ENCODE measurements at regions not wholly inside any gene's neighbourhood (a gene's known extent, or its start where the extent isn't known, plus 50 kb on each side); places are given as distances from the start of the nearest gene placed in this dataset.
"Not testable (repeated sequence)": the region's sequence is repeated elsewhere in the genome, so short reads cannot be mapped to it uniquely, and the experiment has no call there.

DNA sequence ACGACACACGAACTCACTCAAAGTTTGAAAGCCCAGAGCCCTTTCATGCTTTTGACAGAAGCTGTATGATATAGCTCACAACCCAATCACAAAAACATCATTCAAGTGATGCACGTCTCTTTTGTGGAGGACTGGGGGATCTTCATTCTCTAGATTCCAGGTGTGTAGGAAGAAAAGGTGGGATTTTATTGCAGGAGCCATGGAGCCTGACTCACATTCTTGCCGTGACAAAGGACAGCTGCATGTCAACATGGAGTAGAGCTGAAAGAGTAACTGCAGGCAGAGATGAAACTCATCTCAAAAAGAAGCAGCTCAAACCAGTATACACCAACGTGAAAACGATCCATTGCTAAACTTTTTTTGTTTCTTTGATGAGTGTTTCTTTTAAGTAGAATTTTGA is 50.9 kb upstream of the PDE1A start:
- intact Hi-C loops (cut with DNase I): no loop called here
- no peak for ATAC-seq
- DNase-seq (ENCODE audit: missing footprints): no peak

DNA sequence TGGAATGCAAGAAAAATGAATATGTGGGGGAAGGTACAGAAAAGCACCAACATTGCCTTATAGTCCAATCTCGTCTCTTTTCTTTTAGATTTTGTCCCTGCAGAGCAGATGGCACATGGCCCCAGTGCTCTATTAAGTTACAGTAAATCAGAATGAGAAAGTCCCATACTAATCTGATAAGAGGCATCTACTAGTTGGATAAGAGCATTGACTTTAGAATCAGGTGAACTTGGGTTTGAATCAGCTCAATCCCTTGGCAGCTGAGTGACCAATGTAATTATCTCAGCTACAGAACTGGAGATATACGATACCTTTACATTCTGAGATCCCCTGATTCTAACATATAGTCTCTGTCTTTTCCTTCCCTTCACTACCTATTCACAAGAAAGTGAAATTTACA is 54.8 kb upstream of the PDE1A start:
- intact Hi-C loops (cut with DNase I): no loop called here
- DNase-seq (ENCODE audit: missing footprints) (no peak), ATAC-seq (no peak)

- ATAC-seq: no peak
- intact Hi-C loops (cut with DNase I): no loop called here
- DNase-seq (ENCODE audit: missing footprints): no peak
Measured at GRCh38 chr2:182482511-182482910, 55.7 kb upstream of the PDE1A start.

- DNase-seq (ENCODE audit: missing footprints) (no peak), ATAC-seq (no peak)
- intact Hi-C loops (cut with DNase I): no loop called here
Measured at GRCh38 chr2:182496596-182496995, 69.8 kb upstream of the PDE1A start.

GRCh38 chr2:182499706-182500470 is 73.1 kb upstream of the PDE1A start:
- DNase-seq (ENCODE audit: missing footprints): no peak
- intact Hi-C loops (cut with DNase I): no loop called here
- no peak for ATAC-seq

DNA sequence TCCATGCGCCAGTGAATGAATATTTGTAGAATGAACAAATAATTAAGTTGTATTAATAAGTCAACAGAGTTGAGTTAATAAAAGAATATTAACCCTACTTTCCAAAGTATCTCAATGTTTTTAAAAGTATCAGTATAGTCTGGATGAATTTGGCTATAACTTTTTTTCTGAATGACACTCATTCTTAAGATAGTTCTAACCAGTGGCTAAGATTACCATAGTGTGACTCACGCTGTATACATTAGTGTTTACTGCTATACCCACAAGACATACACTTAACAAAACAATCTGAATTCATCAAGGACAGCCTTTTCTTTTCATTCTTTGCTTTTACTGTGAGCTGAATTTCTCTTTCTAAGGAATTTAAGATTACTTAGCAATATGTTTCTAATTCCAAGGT is 77.0 kb upstream of the PDE1A start:
- intact Hi-C loops (cut with DNase I): no loop called here
- no peak for ATAC-seq
- no peak for DNase-seq (ENCODE audit: missing footprints)

GRCh38 chr2:182504903-182505302 is 78.1 kb upstream of the PDE1A start:
- ATAC-seq: peak; percentile 95
- intact Hi-C loops (cut with DNase I): no loop called here
- DNase-seq (ENCODE audit: missing footprints): no peak

- ATAC-seq (no peak), DNase-seq (ENCODE audit: missing footprints) (no peak)
- intact Hi-C loops (cut with DNase I): no loop called here
Measured at GRCh38 chr2:182506606-182507005, 79.8 kb upstream of the PDE1A start.

GRCh38 chr2:182508583-182508982 is 81.7 kb upstream of the PDE1A start:
- intact Hi-C loops (cut with DNase I); ATAC-seq; DNase-seq (ENCODE audit: missing footprints): not testable (repeated sequence)

DNA sequence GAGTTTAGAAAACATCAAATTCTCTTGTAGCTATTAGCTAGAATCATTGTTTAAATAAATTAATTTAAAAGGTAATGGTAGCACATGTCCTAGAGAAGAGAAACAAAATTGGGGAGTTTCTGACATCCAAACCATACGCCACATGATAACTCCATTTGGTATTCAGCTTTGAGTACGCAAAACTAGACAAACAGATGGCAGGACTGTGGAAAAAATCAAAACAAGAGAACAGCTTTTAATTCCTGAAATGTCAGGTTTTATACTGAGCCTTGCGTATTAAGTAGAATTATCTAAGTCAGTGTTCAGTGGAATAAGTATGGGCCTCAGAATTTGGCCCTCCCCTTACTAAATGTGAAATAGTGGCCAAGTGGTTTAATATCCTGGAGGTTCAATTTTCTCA is 82.4 kb upstream of the PDE1A start:
- intact Hi-C loops (cut with DNase I): no loop called here
- DNase-seq (ENCODE audit: missing footprints): no peak
- ATAC-seq: no peak

DNA sequence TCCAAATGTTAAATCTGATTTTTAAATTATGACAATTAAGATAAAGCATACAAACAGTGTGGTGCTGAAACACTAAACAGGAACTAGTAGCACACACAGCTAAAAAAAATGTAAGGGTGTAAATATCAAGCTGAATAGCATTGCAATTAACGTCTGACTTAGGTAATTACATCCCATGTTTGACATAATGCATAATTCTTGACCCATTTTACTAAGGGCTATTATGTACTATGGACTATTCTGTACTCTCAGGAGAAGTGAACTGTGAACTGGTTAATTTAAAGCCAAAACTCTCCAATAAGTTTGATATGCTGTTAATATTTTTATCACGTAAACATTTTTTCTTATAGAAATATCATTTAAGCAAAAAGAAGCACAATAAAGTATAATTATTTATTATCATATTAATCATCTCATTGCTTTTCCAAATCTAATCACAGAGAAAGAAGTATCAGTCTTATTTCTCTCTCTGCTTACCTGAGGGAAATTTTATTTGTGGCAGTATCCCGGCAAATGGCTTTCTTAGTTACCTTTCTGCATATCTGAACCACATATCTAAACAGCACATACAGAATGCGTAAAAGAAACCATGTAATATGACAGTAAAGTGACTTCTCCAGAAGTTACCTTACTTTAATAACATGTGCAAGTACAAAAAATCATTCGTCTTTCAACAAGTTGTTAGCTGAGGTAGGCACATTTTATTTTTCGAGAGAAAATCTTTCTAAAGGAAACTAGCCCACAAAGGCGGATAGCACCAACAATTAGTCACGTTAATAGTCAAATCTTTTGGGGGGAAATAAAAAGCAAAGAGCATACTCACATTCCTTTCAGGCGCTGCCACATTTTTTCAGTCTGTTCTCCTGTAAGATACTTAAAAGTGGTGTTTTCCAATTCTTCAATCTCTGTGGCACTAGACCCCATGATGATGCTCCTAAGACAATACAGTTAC is 94.9 kb upstream of the PDE1A start:
- ATAC-seq: no peak
- no peak for DNase-seq (ENCODE audit: missing footprints)
- intact Hi-C loops (cut with DNase I): no loop called here

GRCh38 chr2:182522405-182522896 is 95.6 kb upstream of the PDE1A start:
- peak; percentile 56 for ATAC-seq
- DNase-seq (ENCODE audit: missing footprints): no peak
- intact Hi-C loops (cut with DNase I): no loop called here

DNA sequence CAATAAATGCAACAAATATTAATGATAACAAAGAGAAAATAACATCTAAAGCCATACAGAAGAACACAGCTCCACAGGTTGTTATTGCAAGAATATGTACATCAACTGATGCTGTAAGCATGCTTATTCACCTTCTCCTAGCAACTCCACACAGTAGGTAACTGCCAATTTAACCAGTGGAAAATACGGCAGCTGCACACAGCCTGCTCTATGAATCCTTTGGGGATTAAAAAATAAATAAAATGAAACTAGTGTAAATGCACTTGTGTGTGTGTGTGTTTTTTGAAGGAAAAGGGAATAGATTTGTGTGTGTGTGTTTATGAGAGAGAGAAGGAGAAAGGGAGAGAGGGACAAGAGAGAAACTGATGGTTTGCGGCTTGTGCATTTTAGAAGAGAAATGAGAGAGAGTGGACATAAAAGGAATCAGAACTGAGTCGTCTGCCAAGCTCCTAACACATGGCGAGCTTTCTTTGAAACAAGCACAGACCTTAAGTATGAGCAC is 96.2 kb upstream of the PDE1A start:
- intact Hi-C loops (cut with DNase I): no loop called here
- ATAC-seq: peak; percentile 62
- no peak for DNase-seq (ENCODE audit: missing footprints)

GRCh38 chr2:182530636-182531035 is 103.8 kb upstream of the PDE1A start:
- DNase-seq (ENCODE audit: missing footprints): no peak
- intact Hi-C loops (cut with DNase I): no loop called here
- no peak for ATAC-seq

DNA sequence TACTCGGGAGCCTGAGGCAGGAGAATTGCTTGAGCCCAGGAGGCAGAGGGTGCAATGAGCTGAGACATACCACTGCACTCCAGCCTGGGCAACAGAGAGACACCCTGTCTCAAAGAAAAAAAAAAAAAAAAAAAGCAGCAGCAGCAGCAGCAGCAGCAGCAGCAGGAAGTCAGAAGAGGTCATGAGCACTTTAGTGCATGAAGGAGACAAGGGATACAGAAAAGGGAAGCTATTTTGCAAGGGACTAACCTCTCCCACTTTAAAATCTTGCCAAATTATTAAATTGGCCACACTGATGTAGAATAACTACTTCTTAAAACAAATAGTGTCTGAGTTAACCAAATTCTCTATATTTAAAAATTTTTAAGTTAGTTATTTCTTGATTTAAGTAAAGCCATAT is 113.4 kb upstream of the PDE1A start:
- intact Hi-C loops (cut with DNase I): no loop called here
- ATAC-seq (peak; percentile 71), DNase-seq (ENCODE audit: missing footprints) (no peak)

DNA sequence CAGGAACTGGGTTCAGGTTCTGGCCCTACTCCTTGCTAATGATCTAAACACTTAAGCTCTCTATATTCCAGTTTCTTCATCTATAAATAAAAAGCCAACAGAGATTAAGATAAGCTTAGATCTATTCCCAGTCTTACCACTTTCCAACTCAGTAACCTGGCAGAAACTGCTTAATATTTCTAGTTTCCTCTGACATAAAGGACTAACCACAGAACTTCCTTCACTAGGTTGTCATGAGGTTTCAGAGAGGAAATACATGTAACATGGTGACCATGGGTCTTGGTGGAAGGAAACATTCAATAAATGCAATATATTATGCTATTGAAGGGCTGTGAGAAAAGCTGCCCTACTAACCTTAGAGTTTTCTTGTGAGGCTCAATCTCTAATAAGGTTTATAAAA is 114.4 kb upstream of the PDE1A start:
- DNase-seq (ENCODE audit: missing footprints) (no peak), ATAC-seq (no peak)
- intact Hi-C loops (cut with DNase I): no loop called here

- intact Hi-C loops (cut with DNase I): no loop called here
- ATAC-seq: peak; percentile 76
- no peak for DNase-seq (ENCODE audit: missing footprints)
Measured at GRCh38 chr2:182542501-182543258, 115.8 kb upstream of the PDE1A start.

DNA sequence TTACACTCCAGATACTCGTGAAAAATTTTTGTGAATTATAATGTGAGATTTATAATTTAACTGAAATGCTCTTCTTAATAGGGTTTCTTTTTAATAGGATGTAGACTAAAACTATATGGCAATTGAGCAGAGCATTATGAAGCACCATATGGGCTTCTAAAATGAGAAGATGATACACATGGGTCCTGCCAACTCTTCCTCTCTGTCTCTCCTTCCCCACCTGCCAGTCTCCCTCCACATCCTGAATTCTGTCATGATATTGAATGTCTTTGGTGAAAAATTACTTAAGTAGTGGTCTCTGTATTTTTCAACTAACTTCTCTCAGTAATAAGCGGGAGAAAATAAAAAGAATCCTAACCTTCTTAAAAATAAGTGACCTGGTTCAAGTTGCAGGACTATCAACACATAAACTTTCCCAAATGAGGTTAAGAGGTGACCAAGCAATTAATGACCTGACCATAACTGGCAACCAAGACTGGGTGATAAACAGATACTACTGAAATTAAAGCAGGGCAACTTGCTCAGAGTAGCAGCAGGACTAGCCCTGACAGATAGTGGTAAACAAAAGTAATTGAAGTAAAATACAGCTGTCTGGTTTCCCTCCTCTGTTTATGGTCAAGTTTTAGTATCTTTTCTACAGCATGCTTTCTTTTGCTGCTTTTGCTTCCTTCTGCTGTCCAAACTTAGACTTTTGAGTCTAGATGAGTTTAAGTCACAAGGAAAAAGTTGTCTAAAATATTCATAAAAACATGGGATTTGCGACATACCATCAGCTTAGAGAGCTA is 117.1 kb upstream of the PDE1A start:
- DNase-seq (ENCODE audit: missing footprints): no peak
- no peak for ATAC-seq
- intact Hi-C loops (cut with DNase I): no loop called here

Measured in Right ventricle myocardium inferior (tissue), 1 donor.